SK-N-SH (cell line): ENCODE measurements at regions not wholly inside any gene's neighbourhood (a gene's known extent, or its start where the extent isn't known, plus 50 kb on each side); places are given as distances from the start of the nearest gene placed in this dataset.

Source experiments
- CTCF ChIA-PET: fragments of 300-600, 350-600 bp; formaldehyde crosslinking; extraction: SDS; loops from one replicate; lab custom pipeline; 2021; lab: Yijun Ruan, JAX
- POLR2A ChIA-PET: fragments of 350-600 bp; sonication (Branson Sonifier 250); formaldehyde crosslinking; extraction: SDS; loops from one replicate; lab custom pipeline; 2020; ENCODE audit warnings: antibody characterized with exemption, inconsistent platforms; lab: Yijun Ruan, JAX
- DNase-seq: peaks from one replicate; pipeline ENCODE4 v3.0.0; 2012
- H2AFZ ChIP-seq: fragments of 200-600 bp; sonication (generic); 2 replicates; pipeline ENCODE4 v1.8.1; 2016; ENCODE audit warnings: antibody characterized with exemption, mild to moderate bottlenecking, low read depth
- H3F3A ChIP-seq: fragments of 200-600 bp; sonication (generic); replicated peaks from 2 replicates; pipeline ENCODE3; 2016; ENCODE audit warnings: antibody characterized with exemption, mild to moderate bottlenecking; ENCODE audit not compliant: insufficient read depth
- H3K27ac ChIP-seq, 2 experiments: fragments of 200-500 bp in 1 of 2; fragments of 200-600 bp in 1 of 2; sonication (Bioruptor generic) in 1 of 2; sonication (generic), shearing (Covaris generic) in 1 of 2; 2 replicates each; pipeline versions ENCODE4 v1.5.1 to v1.6.1; 2014 to 2016; ENCODE audit warnings: low read depth in 2 of 2, inconsistent platforms in 1 of 2, low read length in 1 of 2, mild to moderate bottlenecking in 1 of 2, mixed read lengths in 1 of 2
- H3K27me3 ChIP-seq: fragments of 200-600 bp; sonication (generic), shearing (Covaris generic); 2 replicates; pipeline ENCODE4 v1.6.1; 2016; ENCODE audit warnings: mixed run types; ENCODE audit not compliant: insufficient read depth
- H3K36me3 ChIP-seq, 2 experiments: fragments of 200-500 bp in 1 of 2; fragments of 200-600 bp in 1 of 2; sonication (Bioruptor generic) in 1 of 2; sonication (generic) in 1 of 2; replicated peaks in 1 of 2; 2 replicates each; pipeline versions ENCODE3 to v1.5.1; 2014 to 2016; ENCODE audit warnings: low read length in 1 of 2, mild to moderate bottlenecking in 1 of 2; ENCODE audit not compliant: insufficient read depth in 2 of 2, control insufficient read depth in 1 of 2
- H3K4me1 ChIP-seq, 2 experiments: fragments of 200-500 bp in 1 of 2; fragments of 200-600 bp in 1 of 2; sonication (Bioruptor generic) in 1 of 2; sonication (generic), shearing (Covaris generic) in 1 of 2; 2 replicates each; pipeline versions ENCODE4 v1.5.1 to v1.6.1; 2014 to 2016; ENCODE audit warnings: low read depth in 1 of 2, low read length in 1 of 2, mixed run types in 1 of 2; ENCODE audit not compliant: insufficient read depth in 2 of 2, control insufficient read depth in 1 of 2
- H3K4me2 ChIP-seq: fragments of 200-600 bp; sonication (generic), shearing (Covaris generic); 2 replicates; pipeline ENCODE4 v1.6.1; 2017; ENCODE audit warnings: mixed run types
- H3K4me3 ChIP-seq, 2 experiments: fragments of 200-500 bp in 1 of 2; fragments of 200-600 bp in 1 of 2; sonication (Bioruptor generic) in 1 of 2; sonication (generic), shearing (Covaris generic) in 1 of 2; 2 replicates each; pipeline versions ENCODE4 v1.5.1 to v1.8.1; 2014 to 2016; ENCODE audit warnings: low read depth in 2 of 2, inconsistent platforms in 1 of 2, low read length in 1 of 2, mild to moderate bottlenecking in 1 of 2, mixed read lengths in 1 of 2, moderate library complexity in 1 of 2
- H3K79me2 ChIP-seq: fragments of 200-600 bp; sonication (generic); 2 replicates; pipeline ENCODE4 v1.8.1; 2017; ENCODE audit warnings: mild to moderate bottlenecking; ENCODE audit not compliant: insufficient read depth
- H3K9ac ChIP-seq: fragments of 200-600 bp; sonication (generic); 2 replicates; pipeline ENCODE4 v1.6.1; 2017; ENCODE audit warnings: mixed run types
- H3K9me2 ChIP-seq: fragments of 200-600 bp; sonication (generic); 2 replicates; pipeline ENCODE4 v1.6.1; 2017; ENCODE audit warnings: mixed run types
- H3K9me3 ChIP-seq: fragments of 200-600 bp; sonication (generic); 2 replicates; pipeline ENCODE4 v1.6.1; 2017; ENCODE audit warnings: mixed run types, mild to moderate bottlenecking, moderate library complexity
- H4K20me1 ChIP-seq: fragments of 200-600 bp; sonication (generic); 2 replicates; pipeline ENCODE4 v1.6.1; 2017; ENCODE audit warnings: mild to moderate bottlenecking, mixed run types; ENCODE audit not compliant: insufficient read depth
- CHD2 ChIP-seq: fragments of 150-350 bp; IDR thresholded peaks from 2 replicates; pipeline ENCODE4 v1.6.1; 2018; ENCODE audit warnings: low read length; ENCODE audit not compliant: partially characterized antibody
- EZH2phosphoT487 ChIP-seq: fragments of 200-600 bp; sonication (generic); IDR thresholded peaks from 2 replicates; pipeline ENCODE4 v1.6.1; 2017; ENCODE audit warnings: low read depth, mixed run types, mild to moderate bottlenecking, antibody characterized with exemption, moderate library complexity, borderline replicate concordance
- FOSL2 ChIP-seq: IDR thresholded peaks from 2 replicates; pipeline ENCODE4 v1.4.0; 2012; ENCODE audit warnings: low read depth, mild to moderate bottlenecking, moderate library complexity, borderline replicate concordance
- GATA2 ChIP-seq: sonication (generic); formaldehyde crosslinking; IDR thresholded peaks from 2 replicates; pipeline ENCODE4 v1.5.0; 2020; ENCODE audit warnings: mild to moderate bottlenecking, missing genetic modification reagents
- JUND ChIP-seq: IDR thresholded peaks from 2 replicates; pipeline ENCODE4 v1.4.0; 2012
- MAX ChIP-seq: IDR thresholded peaks from 2 replicates; pipeline ENCODE4 v1.4.0; 2012; ENCODE audit warnings: low read depth
- MXI1 ChIP-seq: IDR thresholded peaks from 2 replicates; pipeline ENCODE4 v1.6.1; 2012; ENCODE audit warnings: mild to moderate bottlenecking, low read depth, low read length, improper control_type of control experiment
- NFIC ChIP-seq: IDR thresholded peaks from 2 replicates; pipeline ENCODE4 v1.4.0; 2012; ENCODE audit warnings: borderline replicate concordance
- PBX3 ChIP-seq: IDR thresholded peaks from 2 replicates; pipeline ENCODE4; 2012
- POLR2AphosphoS5 ChIP-seq: IDR thresholded peaks from 2 replicates; pipeline ENCODE4 v1.6.1; 2012; ENCODE audit warnings: low read depth, low read length
- RAD21 ChIP-seq: IDR thresholded peaks from 2 replicates; pipeline ENCODE4 v1.6.1; 2012; ENCODE audit warnings: mild to moderate bottlenecking, low read length
- REST ChIP-seq: IDR thresholded peaks from 2 replicates; pipeline ENCODE4 v1.6.1; 2012; ENCODE audit warnings: mild to moderate bottlenecking, low read depth, low read length, moderate library complexity
- SIN3A ChIP-seq: IDR thresholded peaks from 2 replicates; pipeline ENCODE4 v1.6.1; 2012; ENCODE audit warnings: low read depth, mild to moderate bottlenecking, low read length, moderate library complexity, borderline replicate concordance
- SMC3 ChIP-seq: IDR thresholded peaks from 2 replicates; pipeline ENCODE4 v1.6.1; 2012; ENCODE audit warnings: low read depth, low read length, improper control_type of control experiment
- TAF1 ChIP-seq: IDR thresholded peaks from 2 replicates; pipeline ENCODE4 v1.6.1; 2012; ENCODE audit warnings: low read depth, mild to moderate bottlenecking, low read length, moderate library complexity, borderline replicate concordance
- TEAD4 ChIP-seq: IDR thresholded peaks from 2 replicates; pipeline ENCODE4 v1.4.0; 2012; ENCODE audit warnings: mild to moderate bottlenecking, borderline replicate concordance; ENCODE audit not compliant: insufficient read depth
- USF2 ChIP-seq: fragments of 150-350 bp; IDR thresholded peaks from 2 replicates; pipeline ENCODE4 v1.6.1; 2017; ENCODE audit warnings: antibody characterized with exemption, low read length, low read depth, borderline replicate concordance
- YY1 ChIP-seq: IDR thresholded peaks from 2 replicates; pipeline ENCODE4 v1.4.0; 2012; ENCODE audit warnings: low read depth, mild to moderate bottlenecking
- WGBS: methylation state at CpG from one replicate; pipeline ENCODE4 v1.1.6; 2017; ENCODE audit warnings: low lambda C conversion rate; 5-methylcytosine and 5-hydroxymethylcytosine counted together

GRCh38 chr3:110165370-110165743, 828.0 kb upstream of the DPPA4 start:
- Histone ChIP-seq H3K27me3 (no peaks in the 10 kb centered on the region), H3K9ac (no peak overlapping the region), H3K4me1 (no peaks in the 10 kb centered on the region; a peak in 1 of 4 replicates), H3F3A (no peaks in the 10 kb centered on the region), H3K9me2 (no peaks in the 10 kb centered on the region), H3K79me2 (no peaks in the 10 kb centered on the region), H3K4me2 (no peak overlapping the region), H3K27ac (no peak overlapping the region), H3K36me3 (no peaks in the 10 kb centered on the region), H3K4me3 (no peak overlapping the region), H4K20me1 (no peaks in the 10 kb centered on the region), H3K9me3 (no peaks in the 10 kb centered on the region), H2AFZ (no peak overlapping the region)
- ChIA-PET POLR2A (no interaction called here), CTCF (no interaction called here)
- no peak for TF ChIP-seq MAX
- no peak for TF ChIP-seq NFIC
- no peak for TF ChIP-seq FOSL2
- TF ChIP-seq POLR2AphosphoS5, result no peak
- no peak for TF ChIP-seq PBX3
- no peak for TF ChIP-seq TAF1
- TF ChIP-seq JUND, result no peak
- no peak for TF ChIP-seq CHD2
- no peak for TF ChIP-seq SIN3A
- no peak for TF ChIP-seq EZH2phosphoT487
- TF ChIP-seq GATA2, result no peak
- no peak for TF ChIP-seq MXI1
- no peak for TF ChIP-seq USF2
- TF ChIP-seq RAD21, result no peak
- no peak for DNase-seq
- 80% methylated on average over 3 of the region's 3 CpGs for WGBS

- Histone ChIP-seq H4K20me1 (no peaks in the 10 kb centered on the region), H3K9me2 (no peaks in the 10 kb centered on the region), H3K9ac (no peak overlapping the region), H2AFZ (no peak overlapping the region), H3K4me3 (no peak overlapping the region), H3K27ac (no peak overlapping the region), H3K4me1 (no peaks in the 10 kb centered on the region; a peak in 1 of 4 replicates), H3K9me3 (no peaks in the 10 kb centered on the region), H3K27me3 (no peaks in the 10 kb centered on the region), H3F3A (no peaks in the 10 kb centered on the region), H3K79me2 (no peaks in the 10 kb centered on the region), H3K36me3 (no peaks in the 10 kb centered on the region), H3K4me2 (no peak overlapping the region)
- 87% methylated on average over 8 of the region's 8 CpGs for WGBS
- TF ChIP-seq YY1 (no peak), REST (no peak), RAD21 (no peak), TEAD4 (no peak), SMC3 (no peak), TAF1 (no peak)
- ChIA-PET POLR2A (no interaction called here), CTCF (no interaction called here)
- DNase-seq, result no peak
Observed at GRCh38 chr3:110165753-110166152, 828.4 kb upstream of the DPPA4 start.
